ENCODE measurements at regions not wholly inside any gene's neighbourhood (a gene's known extent, or its start where the extent isn't known, plus 50 kb on each side); places are given as distances from the start of the nearest gene placed in this dataset.

DNA sequence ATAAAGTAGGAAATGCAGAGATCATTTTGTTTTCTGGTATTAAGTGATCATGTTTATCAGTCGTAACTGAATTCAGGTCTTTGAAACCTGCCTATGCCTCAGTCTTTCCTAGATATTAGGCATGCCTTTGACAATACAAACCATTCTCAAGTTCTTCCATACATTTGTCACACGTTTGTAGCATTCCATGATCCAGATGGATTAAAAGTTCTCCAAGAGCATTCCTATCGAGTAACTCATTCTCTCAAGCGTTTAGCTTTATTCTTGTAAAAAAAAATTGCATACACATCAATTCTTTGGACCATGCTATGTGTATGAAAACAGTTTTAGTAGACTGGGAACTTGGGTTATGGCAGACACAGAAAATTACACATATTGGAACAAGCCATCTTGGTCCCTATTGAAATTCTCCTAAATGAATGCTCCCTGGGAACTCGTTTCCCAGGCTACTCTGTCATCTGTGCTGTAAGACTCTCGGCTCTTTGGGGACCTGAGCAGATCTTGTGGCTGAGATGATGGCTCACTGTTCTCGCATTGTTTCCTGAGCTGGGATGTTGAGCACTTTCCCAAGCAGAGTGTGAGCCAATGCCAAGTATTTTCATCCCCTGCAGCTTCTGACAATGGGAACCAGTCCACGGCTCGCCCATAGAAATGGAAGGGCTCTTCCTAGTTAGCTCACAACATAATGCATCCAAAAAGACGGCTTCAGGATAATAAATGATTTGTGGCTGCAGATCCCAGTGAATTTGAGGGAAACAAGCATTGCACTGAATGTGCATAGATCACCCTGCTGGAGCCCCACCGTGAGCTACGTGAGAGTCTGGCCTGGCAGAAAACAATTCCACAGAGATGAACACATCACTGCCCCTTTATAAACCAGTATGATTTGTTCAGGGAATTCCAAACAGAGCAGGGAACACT, 230.2 kb downstream of the IRX1 start:
- DNase-seq (ENCODE audit: low spot score), result no peak

- DNase-seq (ENCODE audit: low spot score), result no peak
These were observed 232.0 kb downstream of the IRX1 start for GRCh38 chr5:3827624-3828023.

DNA sequence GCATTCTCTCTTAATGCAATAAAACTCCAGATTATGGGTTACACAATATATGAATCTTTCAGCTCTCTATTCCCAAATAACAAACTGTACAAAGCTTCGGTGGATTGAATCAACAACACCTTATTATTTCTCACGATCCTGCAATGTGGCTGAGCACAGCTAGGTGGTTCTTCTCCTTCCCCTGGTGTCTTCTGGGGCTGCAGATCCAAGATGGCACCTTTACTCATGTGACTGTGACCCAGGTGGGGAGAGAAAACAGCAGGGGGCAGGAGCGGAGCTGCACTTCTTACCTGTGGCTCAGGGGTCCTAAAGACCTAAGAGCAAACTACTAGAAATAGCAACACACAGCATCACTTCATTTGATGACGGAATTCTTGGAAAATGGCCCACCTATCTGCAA, 233.1 kb downstream of the IRX1 start:
- no peak for DNase-seq (ENCODE audit: low spot score)

- DNase-seq (ENCODE audit: low spot score), result no peak
These were observed 237.9 kb downstream of the IRX1 start for GRCh38 chr5:3833566-3833965.

GRCh38 chr5:3835811-3836210, 240.2 kb downstream of the IRX1 start:
- DNase-seq (ENCODE audit: low spot score), result no peak

- DNase-seq (ENCODE audit: low spot score), result no peak
These were observed 240.9 kb downstream of the IRX1 start for GRCh38 chr5:3836528-3836927.

DNA sequence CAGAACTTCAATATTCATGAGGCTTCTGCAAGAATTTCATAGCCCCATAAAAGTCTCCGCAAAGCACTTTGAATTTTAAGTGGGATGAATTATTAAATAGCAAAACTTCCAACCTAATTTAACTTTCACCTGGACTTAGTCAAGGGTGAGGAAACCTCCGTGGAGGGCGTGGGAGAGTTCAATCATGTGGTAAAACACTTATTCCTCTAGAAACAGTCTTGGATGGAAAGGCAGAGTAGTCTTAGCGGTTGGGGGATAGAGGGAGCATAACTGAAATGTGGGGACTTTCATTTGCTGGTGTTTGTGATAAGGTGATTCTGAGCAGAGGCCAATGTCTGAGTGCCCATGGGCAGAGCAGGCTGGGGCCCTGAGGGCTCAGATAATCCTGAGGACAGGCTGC, 241.9 kb downstream of the IRX1 start:
- DNase-seq (ENCODE audit: low spot score), result no peak

GRCh38 chr5:3839151-3839550, 243.5 kb downstream of the IRX1 start:
- DNase-seq (ENCODE audit: low spot score), result no peak

DNA sequence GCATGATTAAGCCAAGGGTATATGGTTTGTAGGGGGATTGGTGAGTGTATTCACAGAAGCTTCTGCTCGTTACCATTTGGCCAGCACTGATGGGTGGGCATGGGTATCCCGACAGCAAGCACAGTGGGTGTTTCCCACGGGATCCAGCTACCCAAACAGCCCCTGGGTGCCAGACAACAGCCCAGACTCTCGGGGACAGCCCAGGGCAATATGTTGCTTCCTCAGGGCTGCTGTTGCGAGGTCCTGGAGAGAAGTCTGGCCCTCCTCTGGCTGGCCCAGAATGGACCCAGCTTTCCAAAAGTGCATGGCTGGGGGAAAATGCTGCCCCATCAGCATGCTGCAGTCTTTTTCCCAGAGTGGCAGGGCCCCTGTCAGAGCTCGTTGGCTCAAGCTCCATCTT, 247.0 kb downstream of the IRX1 start:
- DNase-seq (ENCODE audit: low spot score), result no peak

DNA sequence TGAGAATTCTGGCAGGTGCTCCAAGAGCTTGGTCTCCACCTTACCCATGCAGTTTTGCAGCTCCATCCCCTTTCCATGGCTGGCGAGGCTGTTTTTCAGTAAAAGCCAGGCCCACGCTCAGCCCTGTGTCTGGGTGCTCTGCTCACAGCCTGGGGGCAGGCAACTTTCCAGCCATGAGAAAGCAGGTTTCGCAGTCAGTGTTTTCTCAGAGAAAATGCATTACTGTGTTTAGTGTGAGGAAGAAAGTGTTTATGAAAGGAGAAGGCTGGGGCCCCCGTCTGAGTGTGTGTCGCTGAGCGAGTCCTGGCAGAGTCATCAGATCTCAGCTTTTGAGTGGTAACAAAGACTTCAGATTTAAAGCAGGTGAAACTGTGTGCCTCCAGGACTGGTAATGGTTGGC, 248.1 kb downstream of the IRX1 start:
- no peak for DNase-seq (ENCODE audit: low spot score)

GRCh38 chr5:3844266-3844665, 248.6 kb downstream of the IRX1 start:
- DNase-seq (ENCODE audit: low spot score), result no peak

DNA sequence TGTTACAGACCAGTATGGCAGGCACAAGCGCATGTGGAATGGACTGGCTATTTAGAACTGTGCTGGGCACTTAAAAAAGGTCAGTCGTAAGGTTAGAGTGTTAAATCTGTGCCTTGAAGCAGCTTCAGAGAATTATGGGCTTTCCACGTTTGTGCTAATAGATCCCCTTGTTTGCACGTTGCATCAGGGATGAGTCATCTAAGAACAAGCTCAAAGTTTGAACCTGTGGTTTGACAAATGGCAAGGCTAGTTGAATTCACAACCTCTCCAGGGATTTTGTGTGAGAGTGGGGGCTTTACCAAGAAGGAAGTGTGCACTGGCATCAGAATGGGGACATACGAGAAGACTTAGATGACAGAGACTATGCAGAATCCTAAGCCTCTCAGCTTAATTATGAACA, 249.6 kb downstream of the IRX1 start:
- DNase-seq (ENCODE audit: low spot score), result no peak

DNA sequence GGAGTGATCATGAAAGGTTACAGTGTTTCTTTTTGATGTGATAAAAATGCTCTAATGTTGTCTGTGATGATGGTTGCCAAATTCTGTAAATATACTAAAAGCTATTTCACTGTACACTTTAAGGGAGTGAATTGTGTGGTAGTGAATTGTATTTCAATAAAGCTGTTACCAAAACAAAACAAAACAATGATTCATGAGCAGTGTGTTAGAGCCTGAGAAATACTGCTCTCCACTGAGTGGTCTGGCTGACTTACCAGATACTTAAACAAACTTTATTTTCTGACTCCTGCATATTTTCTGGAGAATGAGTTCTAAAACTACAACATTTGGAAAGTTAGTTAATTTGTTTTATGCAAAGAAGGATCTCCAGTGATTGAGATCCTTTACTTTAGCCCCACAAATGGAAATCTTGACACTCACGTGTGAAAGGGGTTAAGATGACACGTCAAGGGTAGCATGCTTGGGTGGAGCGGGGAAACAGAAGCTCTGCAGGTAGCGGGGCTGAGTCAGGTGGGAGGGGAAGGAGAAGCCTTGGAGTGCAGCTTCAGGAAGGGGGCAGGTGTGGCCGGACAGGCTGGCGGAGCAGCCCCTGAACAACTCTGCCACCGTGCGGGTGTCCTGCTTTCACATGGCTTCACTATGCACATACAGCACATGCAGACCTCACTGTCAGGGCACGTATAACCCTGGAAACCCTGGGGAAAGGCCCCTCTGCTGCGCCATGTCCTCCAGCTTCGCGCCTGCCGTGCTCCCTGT, 256.7 kb downstream of the IRX1 start:
- DNase-seq (ENCODE audit: low spot score), result no peak

DNA sequence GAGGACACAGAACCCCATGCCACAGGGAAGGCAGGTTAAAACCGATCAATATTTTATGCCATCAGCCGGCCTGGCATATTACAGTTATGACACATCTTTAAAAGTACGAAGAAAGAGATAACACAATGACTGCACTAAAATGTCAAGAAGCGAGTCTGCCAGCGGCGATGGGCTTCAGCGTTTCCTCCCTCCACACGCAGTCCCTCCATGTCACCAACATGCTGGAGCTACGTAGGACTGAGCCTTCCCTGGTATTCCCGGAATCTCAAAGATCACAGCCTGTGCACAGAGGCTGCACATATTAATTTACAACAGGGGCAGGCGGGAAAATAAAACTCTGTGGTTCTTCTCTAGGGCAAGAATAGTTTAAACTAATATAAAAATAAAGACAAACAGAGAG, 257.7 kb downstream of the IRX1 start:
- DNase-seq (ENCODE audit: low spot score), result no peak

DNA sequence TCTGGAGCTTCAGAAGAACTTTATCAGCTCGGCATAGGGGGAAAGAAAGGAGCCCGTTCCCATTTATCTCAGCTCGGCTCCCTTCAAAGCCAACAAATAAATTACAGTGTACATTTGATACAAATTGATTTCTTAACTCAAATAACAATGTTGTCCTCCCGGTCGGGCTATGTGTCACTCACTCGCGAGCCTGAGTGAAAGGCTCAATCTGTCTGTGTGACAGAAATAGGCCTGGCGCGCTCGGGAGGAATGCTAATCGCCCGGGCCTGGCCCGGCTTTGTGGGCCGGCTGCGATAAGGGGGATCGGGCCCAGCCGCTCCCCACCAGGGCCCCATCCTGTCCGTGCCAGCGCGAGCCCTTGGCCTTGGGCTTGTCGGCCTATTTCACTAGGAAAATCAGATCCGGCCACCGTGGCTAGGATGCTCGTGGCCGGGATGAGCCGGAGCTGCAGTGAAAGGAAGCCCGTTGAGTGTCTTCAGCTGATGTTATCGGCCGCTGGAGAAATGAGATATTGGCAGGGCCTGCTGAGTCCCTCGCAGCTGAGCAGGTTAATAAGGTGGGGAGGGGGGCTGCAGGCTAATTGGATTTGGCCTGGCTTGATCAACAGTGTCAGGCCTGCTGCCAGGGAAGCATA, 258.7 kb downstream of the IRX1 start:
- DNase-seq (ENCODE audit: low spot score), result no peak

GRCh38 chr5:3856036-3856435, 260.4 kb downstream of the IRX1 start:
- DNase-seq (ENCODE audit: low spot score), result no peak

GRCh38 chr5:3858524-3858923, 262.9 kb downstream of the IRX1 start:
- no peak for DNase-seq (ENCODE audit: low spot score)

- DNase-seq (ENCODE audit: low spot score), result no peak
These were observed 267.3 kb downstream of the IRX1 start for GRCh38 chr5:3862906-3863305.

GRCh38 chr5:3875144-3875543, 279.5 kb downstream of the IRX1 start:
- DNase-seq (ENCODE audit: low spot score), result no peak

DNA sequence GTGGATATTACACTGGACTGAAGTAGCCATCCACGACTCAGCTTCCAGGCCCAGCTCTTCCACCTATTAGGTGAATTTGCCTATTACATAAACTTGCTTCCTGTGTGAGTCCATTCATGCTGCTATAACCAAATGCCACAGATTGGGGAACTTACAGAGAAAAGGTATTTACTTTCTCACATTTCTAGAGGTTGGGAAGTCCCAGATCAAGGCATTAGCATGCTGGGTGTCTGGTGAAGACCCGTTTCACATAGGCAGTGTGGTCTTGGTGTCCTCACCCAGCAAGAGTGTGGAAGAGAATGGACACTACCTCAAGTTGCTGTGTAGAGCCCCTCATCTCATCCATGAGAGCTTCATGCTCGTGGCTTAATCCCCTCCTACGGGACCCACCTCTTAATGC, 282.6 kb downstream of the IRX1 start:
- no peak for DNase-seq (ENCODE audit: low spot score)

DNA sequence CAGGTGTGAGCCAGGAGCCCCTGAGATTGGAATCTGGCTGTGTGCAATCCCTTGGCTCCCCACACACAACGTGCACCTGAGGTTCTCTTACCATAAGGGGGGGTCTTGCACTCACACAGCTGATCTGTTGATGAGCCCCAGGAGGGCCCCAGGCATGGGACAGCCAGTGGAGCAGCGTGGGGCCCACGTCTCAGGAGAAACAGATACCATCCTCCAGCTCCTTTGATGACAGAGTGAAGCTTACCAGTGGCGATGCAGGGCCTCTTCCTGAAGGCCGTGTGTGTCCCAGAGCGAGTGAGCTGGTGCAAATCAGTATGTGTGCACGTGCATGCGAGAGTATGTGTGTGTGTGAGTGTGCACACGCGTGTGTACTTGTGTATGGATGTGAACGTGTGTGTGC, 287.4 kb downstream of the IRX1 start:
- DNase-seq (ENCODE audit: low spot score), result no peak

- no peak for DNase-seq (ENCODE audit: low spot score)
These were observed 291.2 kb downstream of the IRX1 start for GRCh38 chr5:3886524-3887451.

Data from HuH-7.5 (cell line).